SK-N-SH treated with all-trans-retinoic acid at 6 μM for 48 hours (cell line): ENCODE measurements at regions not wholly inside any gene's neighbourhood (a gene's known extent, or its start where the extent isn't known, plus 50 kb on each side); places are given as distances from the start of the nearest gene placed in this dataset.

Experiments
- BACH2 ChIP-seq: fragments of 250-450 bp; sonication (Bioruptor Pico); IDR thresholded peaks from 2 replicates; pipeline ENCODE4 v1.9.0; 2021; ENCODE audit warnings: mild to moderate bottlenecking, borderline replicate concordance
- GLIS3 ChIP-seq: fragments of 250-450 bp; sonication (Bioruptor Pico); IDR thresholded peaks from 2 replicates; pipeline ENCODE4 v1.5.0; 2020; ENCODE audit warnings: mild to moderate bottlenecking, moderate library complexity
- PATZ1 ChIP-seq: fragments of 250-450 bp; sonication (Bioruptor Pico); IDR thresholded peaks from 2 replicates; pipeline ENCODE4 v1.8.0; 2020; ENCODE audit warnings: mild to moderate bottlenecking, moderate library complexity, borderline replicate concordance
- RARB ChIP-seq: fragments of 250-450 bp; sonication (Bioruptor Pico); IDR thresholded peaks from 2 replicates; pipeline ENCODE4 v1.8.0; 2021; ENCODE audit warnings: mild to moderate bottlenecking, moderate library complexity
- SNAI2 ChIP-seq: fragments of 250-450 bp; sonication (Bioruptor Pico); IDR thresholded peaks from 2 replicates; pipeline ENCODE4 v1.5.0; 2020; ENCODE audit warnings: mild to moderate bottlenecking, moderate library complexity
- TOX ChIP-seq: fragments of 250-450 bp; sonication (Bioruptor Pico); IDR thresholded peaks from 2 replicates; pipeline ENCODE4 v1.8.0; 2021; ENCODE audit warnings: mild to moderate bottlenecking, moderate library complexity, borderline replicate concordance
- TSHZ2 ChIP-seq: fragments of 250-450 bp; sonication (Bioruptor Pico); IDR thresholded peaks from 2 replicates; pipeline ENCODE4 v1.5.0; 2020; ENCODE audit warnings: mild to moderate bottlenecking, moderate library complexity
- ZC3H10 ChIP-seq: fragments of 250-450 bp; sonication (Bioruptor Pico); IDR thresholded peaks from 2 replicates; pipeline ENCODE4 v1.5.1; 2021; ENCODE audit warnings: mild to moderate bottlenecking, moderate library complexity
- ZNF565 ChIP-seq: fragments of 450-650 bp; formaldehyde crosslinking; conservative IDR thresholded peaks from 2 replicates; pipeline ENCODE4 v1.5.0; 2020; ENCODE audit warnings: low read depth, mild to moderate bottlenecking, moderate library complexity
- TF ChIP-seq, protein P1 (sequence below): fragments of 250-450 bp; sonication (Bioruptor Pico); IDR thresholded peaks from 2 replicates; pipeline ENCODE4 v1.5.1; 2020; ENCODE audit warnings: low read depth, mild to moderate bottlenecking, moderate library complexity

GRCh38 chr16:86739178-86739577, 160.8 kb downstream of the FOXL1 start:
- no peak for TF ChIP-seq GLIS3 (CRISPR knock-in tag)
- TF ChIP-seq BACH2 (CRISPR knock-in tag), result no peak
- no peak for TF ChIP-seq RARB (CRISPR knock-in tag)
- no peak for TF ChIP-seq PATZ1 (CRISPR knock-in tag)
- no peak for TF ChIP-seq TSHZ2
- TF ChIP-seq SNAI2 (CRISPR knock-in tag), result no peak
- no peak for TF ChIP-seq TOX
- TF ChIP-seq ZC3H10 (CRISPR knock-in tag), result no peak
- TF ChIP-seq ZNF565 (CRISPR knock-in tag), result no peak
- TF ChIP-seq, protein P1, sequence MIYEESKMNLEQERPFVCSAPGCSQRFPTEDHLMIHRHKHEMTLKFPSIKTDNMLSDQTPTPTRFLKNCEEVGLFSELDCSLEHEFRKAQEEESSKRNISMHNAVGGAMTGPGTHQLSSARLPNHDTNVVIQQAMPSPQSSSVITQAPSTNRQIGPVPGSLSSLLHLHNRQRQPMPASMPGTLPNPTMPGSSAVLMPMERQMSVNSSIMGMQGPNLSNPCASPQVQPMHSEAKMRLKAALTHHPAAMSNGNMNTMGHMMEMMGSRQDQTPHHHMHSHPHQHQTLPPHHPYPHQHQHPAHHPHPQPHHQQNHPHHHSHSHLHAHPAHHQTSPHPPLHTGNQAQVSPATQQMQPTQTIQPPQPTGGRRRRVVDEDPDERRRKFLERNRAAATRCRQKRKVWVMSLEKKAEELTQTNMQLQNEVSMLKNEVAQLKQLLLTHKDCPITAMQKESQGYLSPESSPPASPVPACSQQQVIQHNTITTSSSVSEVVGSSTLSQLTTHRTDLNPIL, result no peak
